ENCODE measurements at regions not wholly inside any gene's neighbourhood (a gene's known extent, or its start where the extent isn't known, plus 50 kb on each side); places are given as distances from the start of the nearest gene placed in this dataset.

DNA sequence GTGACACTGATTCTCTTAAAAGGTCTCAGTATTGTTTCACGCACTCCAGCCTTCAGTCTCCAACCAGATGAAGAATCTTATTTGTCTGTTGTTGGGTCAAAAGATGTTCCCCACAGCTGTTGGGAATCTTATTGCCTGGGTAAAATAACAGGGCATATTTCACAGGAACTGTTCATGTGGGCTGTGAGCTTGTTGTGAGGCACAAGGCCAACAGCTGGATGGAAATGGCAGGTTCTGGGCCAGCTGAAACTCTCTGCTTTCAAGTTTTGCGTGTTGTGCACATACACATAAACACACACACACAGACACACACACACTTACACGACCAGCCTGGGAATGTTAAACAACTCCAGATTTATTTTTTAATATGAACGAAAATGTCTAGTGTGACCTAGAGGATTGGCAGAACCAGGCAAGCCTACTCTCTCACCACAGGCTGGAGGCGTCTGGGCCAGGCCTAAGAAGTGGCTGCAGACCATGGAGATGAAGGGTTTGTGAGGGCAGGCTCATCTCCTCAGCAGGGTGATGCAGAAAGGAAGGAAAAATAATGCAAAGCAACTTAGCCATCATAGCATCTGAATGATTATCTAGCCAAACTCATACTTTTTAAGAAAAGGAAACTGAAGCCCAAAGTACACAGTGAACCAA is 357.0 kb downstream of the TTLL7 start:
- TF ChIP-seq, protein P1, sequence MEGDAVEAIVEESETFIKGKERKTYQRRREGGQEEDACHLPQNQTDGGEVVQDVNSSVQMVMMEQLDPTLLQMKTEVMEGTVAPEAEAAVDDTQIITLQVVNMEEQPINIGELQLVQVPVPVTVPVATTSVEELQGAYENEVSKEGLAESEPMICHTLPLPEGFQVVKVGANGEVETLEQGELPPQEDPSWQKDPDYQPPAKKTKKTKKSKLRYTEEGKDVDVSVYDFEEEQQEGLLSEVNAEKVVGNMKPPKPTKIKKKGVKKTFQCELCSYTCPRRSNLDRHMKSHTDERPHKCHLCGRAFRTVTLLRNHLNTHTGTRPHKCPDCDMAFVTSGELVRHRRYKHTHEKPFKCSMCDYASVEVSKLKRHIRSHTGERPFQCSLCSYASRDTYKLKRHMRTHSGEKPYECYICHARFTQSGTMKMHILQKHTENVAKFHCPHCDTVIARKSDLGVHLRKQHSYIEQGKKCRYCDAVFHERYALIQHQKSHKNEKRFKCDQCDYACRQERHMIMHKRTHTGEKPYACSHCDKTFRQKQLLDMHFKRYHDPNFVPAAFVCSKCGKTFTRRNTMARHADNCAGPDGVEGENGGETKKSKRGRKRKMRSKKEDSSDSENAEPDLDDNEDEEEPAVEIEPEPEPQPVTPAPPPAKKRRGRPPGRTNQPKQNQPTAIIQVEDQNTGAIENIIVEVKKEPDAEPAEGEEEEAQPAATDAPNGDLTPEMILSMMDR (IDR thresholded peaks at IDR 0.05), result no peak
- TF ChIP-seq EZH2 (IDR thresholded peaks at IDR 0.05) (no peak), EZH2phosphoT487 (IDR thresholded peaks at IDR 0.05) (no peak)
